CD4-positive, alpha-beta T cell treated with Interleukin-15 for 4 hours (primary cell): ENCODE measurements at regions not wholly inside any gene's neighbourhood (a gene's known extent, or its start where the extent isn't known, plus 50 kb on each side); places are given as distances from the start of the nearest gene placed in this dataset.
A peak's percentile ranks its signal among the peaks of the same experiment; 100 is the strongest.
"Not testable (repeated sequence)": the region's sequence is repeated elsewhere in the genome, so short reads cannot be mapped to it uniquely, and the experiment has no call there.

Source experiments
- DNase-seq: peaks from one replicate; pipeline ENCODE4 v3.0.0-alpha.2; 2020; ENCODE audit warnings: low spot score

- no peak for DNase-seq
Observed at GRCh38 chr3:177249203-177249602, 51.9 kb upstream of the TBL1XR1 start.

GRCh38 chr3:177250151-177250550, 52.9 kb upstream of the TBL1XR1 start:
- no peak for DNase-seq

- no peak for DNase-seq
Observed at GRCh38 chr3:177251755-177252154, 54.5 kb upstream of the TBL1XR1 start.

DNA sequence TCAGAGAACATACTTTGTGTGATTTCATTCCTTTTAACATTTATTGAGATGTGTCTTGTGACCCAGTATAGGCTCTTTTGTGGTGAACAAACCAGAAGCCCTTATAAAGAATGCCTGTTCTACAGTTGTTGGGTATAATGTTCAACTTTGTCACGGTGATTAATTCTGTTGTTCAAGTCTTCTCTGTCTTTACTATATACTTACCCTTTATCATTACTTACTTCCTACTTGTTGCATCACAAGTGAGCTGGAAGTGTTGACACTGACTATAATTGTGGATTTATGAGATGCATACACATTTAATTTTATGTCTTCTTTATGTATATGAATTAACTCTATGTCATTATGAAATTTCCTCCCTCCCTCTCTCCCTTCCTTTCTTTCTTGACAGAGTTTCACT, 59.7 kb upstream of the TBL1XR1 start:
- no peak for DNase-seq

- no peak for DNase-seq
Observed at GRCh38 chr3:177257625-177258024, 60.3 kb upstream of the TBL1XR1 start.

DNA sequence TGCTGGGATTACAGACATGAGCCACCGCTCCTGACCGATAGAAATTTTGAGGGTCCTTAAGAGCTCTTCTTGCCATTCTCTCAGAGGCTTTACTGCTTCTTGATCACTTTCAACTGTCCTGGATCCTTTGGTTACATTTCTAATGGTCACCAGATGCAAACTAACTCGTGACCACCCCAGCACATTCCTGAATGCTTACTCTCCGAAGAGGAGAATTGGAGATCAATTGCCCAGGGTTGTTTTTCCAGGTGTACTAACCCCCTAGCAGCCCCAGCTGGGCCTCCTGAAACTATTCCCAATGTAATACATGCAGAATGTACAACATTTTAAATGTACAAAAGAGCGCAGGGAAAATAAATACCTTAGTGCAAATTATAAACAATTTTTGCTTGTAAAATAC, 65.1 kb upstream of the TBL1XR1 start:
- no peak for DNase-seq

GRCh38 chr3:177263615-177264368, 66.5 kb upstream of the TBL1XR1 start:
- no peak for DNase-seq

- DNase-seq: not testable (repeated sequence)
Observed at GRCh38 chr3:177271811-177272501, 74.7 kb upstream of the TBL1XR1 start.

DNA sequence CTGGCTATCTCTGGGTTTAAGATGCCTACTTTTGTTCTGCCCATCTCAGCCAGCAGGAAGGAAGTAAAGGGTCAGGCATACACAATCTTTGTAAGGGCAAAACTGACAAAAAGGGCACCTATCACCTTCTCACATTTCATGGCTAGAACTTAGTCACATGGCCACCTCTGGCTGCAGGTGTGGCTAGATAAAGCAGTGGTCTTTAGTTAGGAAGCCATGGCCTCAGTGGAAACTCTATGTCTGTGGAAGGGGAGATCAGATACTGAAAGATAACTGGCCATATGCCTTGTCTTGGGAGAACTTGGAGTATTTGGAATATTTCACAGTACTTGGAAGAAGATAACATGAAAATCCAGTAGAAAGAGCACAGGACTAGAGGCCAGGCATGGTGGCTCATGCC, 80.7 kb upstream of the TBL1XR1 start:
- no peak for DNase-seq

DNA sequence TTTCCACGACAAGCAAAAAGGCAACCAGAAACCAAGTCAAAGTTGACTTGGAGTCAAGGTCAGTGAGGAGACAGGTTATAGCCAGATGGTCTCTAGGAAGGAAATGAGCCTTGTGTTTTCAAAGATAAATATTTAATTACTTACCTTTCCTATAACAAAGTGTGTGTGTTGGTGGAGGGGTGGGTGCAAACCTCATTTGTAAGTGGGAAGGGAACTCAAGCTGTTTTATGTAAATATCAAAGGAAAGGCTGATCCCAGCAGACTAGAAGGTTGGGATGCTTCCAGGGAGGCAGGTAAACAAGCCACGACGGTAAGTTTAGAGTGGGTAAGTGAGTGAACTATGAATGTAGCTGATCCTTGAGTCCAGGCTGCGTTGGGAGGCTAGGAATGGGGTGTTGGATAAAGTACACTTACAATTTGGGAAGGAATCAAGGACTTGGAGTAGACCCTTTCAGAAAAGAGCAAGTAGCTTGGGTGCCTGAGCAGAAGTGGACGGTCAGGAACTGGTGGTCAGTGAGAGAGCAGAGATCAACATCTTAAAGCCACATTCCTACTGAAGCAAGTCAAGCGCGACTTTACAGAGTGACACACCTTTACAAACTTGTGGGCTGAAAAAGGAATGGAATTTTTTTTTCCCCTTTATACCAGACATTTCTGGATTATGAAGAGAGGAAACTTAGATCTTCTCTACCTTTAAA, 82.0 kb upstream of the TBL1XR1 start:
- no peak for DNase-seq

DNA sequence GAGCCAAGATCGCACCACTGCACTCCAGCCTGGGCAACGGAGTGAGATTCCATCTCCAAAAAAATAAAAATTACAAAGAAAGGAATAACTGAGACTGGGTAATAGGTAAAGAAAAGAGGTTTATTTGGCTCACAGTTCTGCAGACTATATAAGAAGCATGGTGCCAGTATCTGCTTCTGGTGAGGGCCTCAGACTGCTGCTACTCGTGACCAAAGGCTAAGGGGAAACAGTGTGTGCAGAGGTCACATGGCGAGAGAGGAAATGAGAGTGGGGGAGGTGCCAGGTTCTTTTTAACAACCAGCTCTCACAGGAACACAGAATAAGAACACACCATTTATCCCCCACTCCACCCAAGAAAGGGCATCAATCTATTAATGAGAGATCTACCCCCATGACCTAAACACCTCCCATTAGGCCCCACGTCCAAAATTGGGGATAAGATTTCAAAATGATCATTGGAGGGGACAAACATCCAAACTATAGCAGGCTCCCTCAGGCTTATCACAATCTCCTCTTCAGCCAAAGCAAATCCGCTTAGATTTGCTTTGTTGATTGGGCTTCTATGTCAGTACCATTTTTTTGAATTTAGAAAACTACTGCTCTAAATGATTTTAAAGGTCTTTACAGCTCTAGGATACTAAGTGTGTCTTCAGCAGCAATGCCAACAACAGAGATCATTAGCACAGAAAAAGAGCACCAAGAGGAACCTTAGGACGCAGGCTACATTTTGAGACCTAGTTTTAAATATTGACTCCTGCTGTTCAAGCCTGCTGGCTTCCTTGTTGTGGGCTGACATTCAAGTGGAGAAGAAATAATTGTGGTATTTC, 84.2 kb upstream of the TBL1XR1 start:
- no peak for DNase-seq

- no peak for DNase-seq
Observed at GRCh38 chr3:177282119-177282655, 84.9 kb upstream of the TBL1XR1 start.

GRCh38 chr3:177283983-177284382, 86.7 kb upstream of the TBL1XR1 start:
- DNase-seq: no peak

GRCh38 chr3:177284383-177284881, 87.2 kb upstream of the TBL1XR1 start:
- DNase-seq: peak; percentile 23

DNA sequence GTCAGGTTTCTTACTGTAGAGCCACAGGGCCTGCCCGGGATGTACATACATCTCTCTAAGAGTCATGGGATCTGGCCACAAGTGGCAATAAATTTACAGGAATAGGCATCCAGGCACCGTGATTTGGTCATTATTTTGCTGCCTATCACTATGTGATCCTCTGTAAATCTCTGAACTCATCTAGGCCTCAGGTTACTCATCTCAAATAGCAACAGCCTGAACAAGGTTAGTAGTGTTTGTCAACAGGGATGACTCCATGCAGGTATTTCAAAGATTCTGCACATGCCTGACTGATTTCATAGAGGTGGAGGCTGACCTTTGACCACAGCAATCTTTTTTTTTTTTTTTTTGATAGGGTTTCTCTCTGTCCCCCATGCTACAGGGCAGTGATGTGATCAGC, 88.8 kb upstream of the TBL1XR1 start:
- DNase-seq: no peak

GRCh38 chr3:177287231-177287630, 89.9 kb upstream of the TBL1XR1 start:
- DNase-seq: no peak

DNA sequence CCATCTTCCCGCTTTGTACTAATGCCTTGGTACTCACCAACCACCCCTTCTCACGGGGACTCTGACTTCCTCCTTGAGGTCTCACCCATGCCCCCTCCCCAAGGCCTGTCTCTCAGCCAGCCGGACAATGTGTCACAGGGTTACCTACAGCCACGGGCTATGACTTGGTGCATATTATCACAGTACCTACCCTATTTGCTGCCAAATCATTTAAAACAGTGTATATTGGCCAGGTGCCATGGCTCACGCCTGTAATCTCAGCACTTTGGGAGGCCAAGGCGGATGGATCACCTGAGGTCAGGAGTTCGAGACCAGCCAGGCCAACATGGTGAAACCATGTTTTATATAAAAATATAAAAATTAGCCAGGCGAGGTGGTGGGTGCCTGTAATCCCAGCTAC, 93.4 kb upstream of the TBL1XR1 start:
- no peak for DNase-seq

- no peak for DNase-seq
Observed at GRCh38 chr3:177294221-177294620, 96.9 kb upstream of the TBL1XR1 start.

- DNase-seq: no peak
Observed at GRCh38 chr3:177295116-177295515, 97.8 kb upstream of the TBL1XR1 start.

DNA sequence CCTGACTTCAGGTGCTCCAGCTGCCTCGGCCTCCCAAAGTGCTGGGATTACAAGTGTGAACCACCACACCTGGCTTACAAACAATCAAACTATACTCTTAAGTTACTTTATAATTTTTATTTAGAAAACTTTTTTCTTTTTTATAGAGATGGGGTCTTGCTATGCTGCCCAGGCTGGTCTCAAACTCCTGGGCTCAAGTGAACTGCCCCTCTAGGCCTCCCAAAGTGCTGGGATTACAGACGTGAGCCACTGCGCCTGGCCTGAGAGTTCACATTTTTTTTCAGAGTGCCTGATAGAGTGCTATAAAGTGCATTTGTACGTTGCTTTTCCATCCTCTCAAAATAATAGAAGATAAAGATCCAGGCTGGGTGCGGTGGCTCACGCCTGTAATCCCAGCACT, 102.0 kb upstream of the TBL1XR1 start:
- no peak for DNase-seq

GRCh38 chr3:177300039-177300833, 103.0 kb upstream of the TBL1XR1 start:
- no peak for DNase-seq
